Stomach (tissue), 4 donors: ENCODE measurements at regions not wholly inside any gene's neighbourhood (a gene's known extent, or its start where the extent isn't known, plus 50 kb on each side); places are given as distances from the start of the nearest gene placed in this dataset.

Experiments used
- EP300 ChIP-seq: sonication (generic); formaldehyde crosslinking; IDR thresholded peaks from one replicate; pipeline ENCODE4 v1.6.1; 2017; ENCODE audit warnings: antibody characterized with exemption
- TF ChIP-seq, protein P1 (sequence below), 7 experiments: fragments of 450-650 bp in 4 of 7; fragments of 200-600 bp in 3 of 7; sonication (generic) in 3 of 7; IDR thresholded peaks; one replicate each; pipeline ENCODE4 v1.5.1; 2016 to 2019; ENCODE audit warnings: antibody characterized with exemption in 7 of 7, control low read depth in 2 of 7, mild to moderate bottlenecking in 1 of 7

DNA sequence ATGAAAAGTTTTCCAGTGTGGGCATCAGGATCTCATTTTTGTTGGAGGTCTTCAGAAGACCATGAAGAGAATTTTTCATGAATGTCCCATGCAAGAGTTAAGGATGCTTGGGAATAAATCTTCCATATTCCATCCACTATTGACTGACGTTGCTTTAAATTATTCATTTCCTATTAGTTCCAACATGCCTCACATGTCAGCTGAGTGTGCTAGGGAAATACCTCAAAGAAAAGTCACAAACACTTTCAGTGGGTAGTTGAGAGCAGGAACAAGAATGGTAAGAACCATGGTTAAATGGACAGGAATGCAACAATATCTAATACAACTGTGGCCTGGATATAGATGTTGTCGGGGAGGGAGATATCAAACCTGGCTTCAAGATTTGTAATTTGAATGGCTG is 610.1 kb downstream of the TECRL start:
- TF ChIP-seq, protein P1, sequence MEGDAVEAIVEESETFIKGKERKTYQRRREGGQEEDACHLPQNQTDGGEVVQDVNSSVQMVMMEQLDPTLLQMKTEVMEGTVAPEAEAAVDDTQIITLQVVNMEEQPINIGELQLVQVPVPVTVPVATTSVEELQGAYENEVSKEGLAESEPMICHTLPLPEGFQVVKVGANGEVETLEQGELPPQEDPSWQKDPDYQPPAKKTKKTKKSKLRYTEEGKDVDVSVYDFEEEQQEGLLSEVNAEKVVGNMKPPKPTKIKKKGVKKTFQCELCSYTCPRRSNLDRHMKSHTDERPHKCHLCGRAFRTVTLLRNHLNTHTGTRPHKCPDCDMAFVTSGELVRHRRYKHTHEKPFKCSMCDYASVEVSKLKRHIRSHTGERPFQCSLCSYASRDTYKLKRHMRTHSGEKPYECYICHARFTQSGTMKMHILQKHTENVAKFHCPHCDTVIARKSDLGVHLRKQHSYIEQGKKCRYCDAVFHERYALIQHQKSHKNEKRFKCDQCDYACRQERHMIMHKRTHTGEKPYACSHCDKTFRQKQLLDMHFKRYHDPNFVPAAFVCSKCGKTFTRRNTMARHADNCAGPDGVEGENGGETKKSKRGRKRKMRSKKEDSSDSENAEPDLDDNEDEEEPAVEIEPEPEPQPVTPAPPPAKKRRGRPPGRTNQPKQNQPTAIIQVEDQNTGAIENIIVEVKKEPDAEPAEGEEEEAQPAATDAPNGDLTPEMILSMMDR (IDR thresholded peaks at IDR 0.05): no peak
- TF ChIP-seq EP300: no peak
